Endothelial cell of umbilical vein (primary cell): ENCODE measurements at regions not wholly inside any gene's neighbourhood (a gene's known extent, or its start where the extent isn't known, plus 50 kb on each side); places are given as distances from the start of the nearest gene placed in this dataset.

Experiments
- BruUV-seq: library from RNA; stranded (reverse); fragments of 400-500 nt; replicated peaks from 2 replicates; lab custom pipeline; 2021; lab: Mats Ljungman, UMichigan
- CTCF ChIA-PET: fragments of 300-600, 350-600 bp; sonication (Branson Sonifier 250); formaldehyde crosslinking; loops from one replicate; lab custom pipeline; 2021; ENCODE audit warnings: antibody characterized with exemption, inconsistent platforms; lab: Charles Lee
- POLR2A ChIA-PET: fragments of 300-600, 350-600 bp; sonication (Branson Sonifier 250); formaldehyde crosslinking; loops from one replicate; lab custom pipeline; 2021; ENCODE audit warnings: antibody characterized with exemption, inconsistent platforms; lab: Charles Lee
- DNase-seq: peaks from one replicate; pipeline ENCODE4 v3.0.0-alpha.2; 2011; ENCODE audit warnings: low read depth, low spot score
- FAIRE-seq: peaks from 2 replicates; lab custom pipeline; 2011; peaks lifted over from hg19 to GRCh38; lab: Jason Lieb, UNC
- H2AFZ ChIP-seq: 2 replicates; pipeline ENCODE4 v1.6.0; 2012; ENCODE audit warnings: low read depth, low read length, control low read depth, inconsistent platforms
- H3K27ac ChIP-seq: 2 replicates; pipeline ENCODE4 v1.5.1; 2011; ENCODE audit warnings: low read depth, mild to moderate bottlenecking, control low read depth, low read length, moderate library complexity; ENCODE audit not compliant: insufficient read depth
- H3K27me3 ChIP-seq, 2 experiments: 2 replicates each; pipeline versions ENCODE4 v1.6.0 to v1.6.1; 2011; ENCODE audit warnings: low read length in 2 of 2, mixed read lengths in 1 of 2; ENCODE audit not compliant: control insufficient read depth in 2 of 2, insufficient read depth in 2 of 2
- H3K36me3 ChIP-seq, 2 experiments: 2 replicates in 1 of 2; 3 replicates in 1 of 2; pipeline ENCODE4 v1.5.1; 2011; ENCODE audit warnings: low read length in 2 of 2, mild to moderate bottlenecking in 1 of 2, moderate library complexity in 1 of 2; ENCODE audit not compliant: control insufficient read depth in 2 of 2, insufficient read depth in 2 of 2; ENCODE audit errors: extremely low read depth in 1 of 2
- H3K4me1 ChIP-seq: 3 replicates; pipeline ENCODE4 v1.5.1; 2011; ENCODE audit warnings: mild to moderate bottlenecking, low read length; ENCODE audit not compliant: control insufficient read depth, insufficient read depth; ENCODE audit errors: extremely low read depth
- H3K4me2 ChIP-seq: 2 replicates; pipeline ENCODE4 v1.6.1; 2011; ENCODE audit warnings: low read length, control low read depth, mixed read lengths; ENCODE audit not compliant: insufficient read depth
- H3K4me3 ChIP-seq, 3 experiments: fragments of 200-600 bp in 1 of 3; sonication (generic), shearing (Covaris generic) in 1 of 3; replicated peaks in 1 of 3; 2 replicates each; pipeline ENCODE4 v1.5.1; 2011 to 2016; ENCODE audit warnings: control low read depth in 3 of 3, low read length in 3 of 3, mild to moderate bottlenecking in 2 of 3, inconsistent platforms in 1 of 3, low read depth in 1 of 3, moderate library complexity in 1 of 3; ENCODE audit not compliant: insufficient read depth in 1 of 3
- H3K79me2 ChIP-seq: 2 replicates; pipeline ENCODE4 v1.6.0; 2012; ENCODE audit warnings: low read length, inconsistent platforms; ENCODE audit not compliant: control insufficient read depth, insufficient read depth
- H3K9ac ChIP-seq: replicated peaks from 2 replicates; pipeline ENCODE3; 2011; ENCODE audit warnings: low read length, control low read depth; ENCODE audit not compliant: insufficient read depth; ENCODE audit errors: extremely low read depth
- H3K9me1 ChIP-seq: replicated peaks from 3 replicates; pipeline ENCODE4 v1.6.0; 2011; ENCODE audit warnings: mild to moderate bottlenecking, low read length; ENCODE audit not compliant: control insufficient read depth, insufficient read depth; ENCODE audit errors: extremely low read depth
- H3K9me3 ChIP-seq: replicated peaks from 2 replicates; pipeline ENCODE4 v1.5.1; 2012; ENCODE audit warnings: low read length, inconsistent platforms; ENCODE audit not compliant: control insufficient read depth, insufficient read depth
- H4K20me1 ChIP-seq: replicated peaks from 2 replicates; pipeline ENCODE3; 2011; ENCODE audit warnings: mild to moderate bottlenecking, low read length; ENCODE audit not compliant: control insufficient read depth, insufficient read depth; ENCODE audit errors: extremely low read depth
- EZH2 ChIP-seq: IDR thresholded peaks from 2 replicates; pipeline ENCODE4 v1.6.1; 2012; ENCODE audit warnings: borderline replicate concordance, low read depth, mild to moderate bottlenecking, moderate library complexity, low read length, inconsistent platforms; ENCODE audit not compliant: severe bottlenecking
- FOS ChIP-seq: IDR thresholded peaks from 2 replicates; pipeline ENCODE4 v1.6.1; 2011; ENCODE audit warnings: mild to moderate bottlenecking, low read length, moderate library complexity, borderline replicate concordance; ENCODE audit not compliant: insufficient read depth
- GATA2 ChIP-seq: IDR thresholded peaks from 2 replicates; pipeline ENCODE4 v1.7.0; 2011; ENCODE audit warnings: low read depth, mild to moderate bottlenecking, moderate library complexity, mixed read lengths, low read length; ENCODE audit not compliant: insufficient read length, insufficient read depth
- JUN ChIP-seq: IDR thresholded peaks from 2 replicates; pipeline ENCODE4 v1.6.1; 2011; ENCODE audit warnings: borderline replicate concordance, low read depth; ENCODE audit not compliant: insufficient read length, insufficient read depth
- MAX ChIP-seq: IDR thresholded peaks from 2 replicates; pipeline ENCODE4 v1.6.1; 2011; ENCODE audit not compliant: insufficient read depth, insufficient read length
- MYC ChIP-seq: IDR thresholded peaks from one replicate; pipeline ENCODE4 v1.6.1; 2011; ENCODE audit warnings: mild to moderate bottlenecking, low read depth, low read length
- POLR2A ChIP-seq: IDR thresholded peaks from 2 replicates; pipeline ENCODE4 v1.6.1; 2012; ENCODE audit warnings: low read depth, mild to moderate bottlenecking, control low read depth, low read length
- POLR2AphosphoS5 ChIP-seq: IDR thresholded peaks from 2 replicates; pipeline ENCODE4 v1.6.1; 2012; ENCODE audit warnings: low read depth, mild to moderate bottlenecking, control low read depth, low read length, moderate library complexity; ENCODE audit not compliant: insufficient read depth
- dilution Hi-C: fragments of 300-500 bp; cut with MboI; formaldehyde crosslinking; loops from one replicate; pipeline ENCODE4 v1.15.0; 2019; ENCODE audit warnings: low sequenced_read_pairs; ENCODE audit not compliant: extremely low pct_ligation_motif_present
- intact Hi-C: fragments of 100-400 bp; cut with micrococcal nuclease; formaldehyde crosslinking; loops from one replicate; pipeline ENCODE4 v1.10.0; 2022
- TF ChIP-seq, protein P1 (sequence below), 2 donors: IDR thresholded peaks; 1 replicate in 1 of 2; 2 replicates in 1 of 2; pipeline ENCODE4 v1.5.1; 2011; ENCODE audit warnings: low read length in 2 of 2, mild to moderate bottlenecking in 2 of 2, moderate library complexity in 2 of 2, control low read depth in 1 of 2, inconsistent platforms in 1 of 2, low read depth in 1 of 2; ENCODE audit not compliant: insufficient read depth in 1 of 2; ENCODE audit errors: extremely low read depth in 1 of 2

DNA sequence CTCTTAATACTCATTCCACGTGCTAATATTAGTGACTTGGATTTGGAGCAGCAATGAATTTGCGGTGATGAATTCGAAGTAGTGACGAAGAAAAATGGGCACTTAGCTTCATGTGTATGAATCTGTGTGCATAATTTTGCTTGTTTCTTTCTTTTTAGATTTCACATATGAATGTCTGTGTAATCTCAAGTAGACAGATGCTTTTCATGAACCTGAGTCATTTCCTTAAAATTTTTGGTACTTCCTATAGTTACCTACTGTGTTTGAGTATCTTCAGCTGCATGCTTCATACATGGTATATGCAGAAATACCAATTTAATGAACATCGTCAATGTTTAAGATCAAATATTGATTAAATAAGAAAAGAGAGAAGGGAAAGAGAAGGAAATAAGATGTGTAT lies 540.2 kb downstream of the RAB38 start:
- no peak overlapping the region for H3K9ac ChIP-seq
- no peak overlapping the region for H3K4me2 ChIP-seq
- H4K20me1 ChIP-seq, result no peaks in the 10 kb centered on the region
- no peaks in the 10 kb centered on the region for H3K27me3 ChIP-seq
- no peaks in the 10 kb centered on the region for H3K9me1 ChIP-seq
- no peak overlapping the region for H3K4me3 ChIP-seq
- no peak overlapping the region for H3K27ac ChIP-seq
- dilution Hi-C loops (no loop called here), intact Hi-C loops (no loop called here)
- H3K36me3 ChIP-seq, result no peaks in the 10 kb centered on the region
- H2AFZ ChIP-seq, result no peak overlapping the region
- H3K9me3 ChIP-seq, result no peaks in the 10 kb centered on the region
- POLR2A ChIA-PET, result no interaction called here
- no peak for TF ChIP-seq POLR2A
- no peak for TF ChIP-seq MAX
- TF ChIP-seq JUN, result no peak
- no peak for TF ChIP-seq EZH2
- no peak for TF ChIP-seq MYC
- TF ChIP-seq FOS, result no peak
- TF ChIP-seq POLR2AphosphoS5, result no peak
- TF ChIP-seq GATA2, result no peak
- TF ChIP-seq, protein P1, sequence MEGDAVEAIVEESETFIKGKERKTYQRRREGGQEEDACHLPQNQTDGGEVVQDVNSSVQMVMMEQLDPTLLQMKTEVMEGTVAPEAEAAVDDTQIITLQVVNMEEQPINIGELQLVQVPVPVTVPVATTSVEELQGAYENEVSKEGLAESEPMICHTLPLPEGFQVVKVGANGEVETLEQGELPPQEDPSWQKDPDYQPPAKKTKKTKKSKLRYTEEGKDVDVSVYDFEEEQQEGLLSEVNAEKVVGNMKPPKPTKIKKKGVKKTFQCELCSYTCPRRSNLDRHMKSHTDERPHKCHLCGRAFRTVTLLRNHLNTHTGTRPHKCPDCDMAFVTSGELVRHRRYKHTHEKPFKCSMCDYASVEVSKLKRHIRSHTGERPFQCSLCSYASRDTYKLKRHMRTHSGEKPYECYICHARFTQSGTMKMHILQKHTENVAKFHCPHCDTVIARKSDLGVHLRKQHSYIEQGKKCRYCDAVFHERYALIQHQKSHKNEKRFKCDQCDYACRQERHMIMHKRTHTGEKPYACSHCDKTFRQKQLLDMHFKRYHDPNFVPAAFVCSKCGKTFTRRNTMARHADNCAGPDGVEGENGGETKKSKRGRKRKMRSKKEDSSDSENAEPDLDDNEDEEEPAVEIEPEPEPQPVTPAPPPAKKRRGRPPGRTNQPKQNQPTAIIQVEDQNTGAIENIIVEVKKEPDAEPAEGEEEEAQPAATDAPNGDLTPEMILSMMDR (IDR thresholded peaks at IDR 0.05; ENCODE audit: extremely low read depth in 1 of 2, insufficient read depth in 1 of 2, low read depth in 1 of 2, low read length in 2 of 2), result no peak
- H3K4me1 ChIP-seq, result no peaks in the 10 kb centered on the region
- BruUV-seq, result no TSS peak
- FAIRE-seq (no peak), DNase-seq (no peak)
- CTCF ChIA-PET, result no interaction called here
- no peaks in the 10 kb centered on the region for H3K79me2 ChIP-seq
